Cardiac fibroblast (primary cell): ENCODE measurements at regions not wholly inside any gene's neighbourhood (a gene's known extent, or its start where the extent isn't known, plus 50 kb on each side); places are given as distances from the start of the nearest gene placed in this dataset.

Experiments
- DNase-seq, 2 donors: peaks; one replicate each; pipeline versions ENCODE4 v3.0.0 to v3.0.0-alpha.2; 2010; ENCODE audit warnings: low read depth in 2 of 2
- H3K4me3 ChIP-seq, 2 donors: replicated peaks in 1 of 2; 1 replicate in 1 of 2; 2 replicates in 1 of 2; pipeline ENCODE4 v1.5.1; 2011; ENCODE audit warnings: low read depth in 2 of 2, low read length in 2 of 2, mild to moderate bottlenecking in 2 of 2, moderate library complexity in 1 of 2
- CTCF ChIP-seq: IDR thresholded peaks from one replicate; pipeline ENCODE4 v1.5.1; 2011; ENCODE audit warnings: low read depth, mild to moderate bottlenecking, low read length, inconsistent platforms

DNA sequence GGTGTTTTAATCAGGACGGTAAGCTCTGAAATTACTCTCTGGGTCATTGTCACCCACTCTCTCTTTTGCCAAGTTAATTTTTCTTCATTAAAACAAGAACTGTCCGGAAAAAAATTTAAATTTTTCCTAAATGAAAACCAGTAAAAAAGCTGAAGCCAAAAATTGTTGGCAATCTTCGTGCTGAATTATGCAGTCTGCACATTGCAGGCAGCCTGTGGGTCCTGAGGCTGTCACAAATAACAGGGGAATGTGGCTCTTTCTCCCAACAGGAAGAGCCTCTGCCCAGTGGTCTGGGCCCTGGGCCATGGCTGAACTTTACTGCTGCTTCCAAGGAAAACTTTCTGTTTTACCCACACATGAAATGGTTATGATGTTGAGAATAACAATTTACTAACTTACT is 153.9 kb upstream of the SPAG17 start:
- DNase-seq, result peak in 1 of 2 donors; percentile 1
- TF ChIP-seq CTCF, result no peak
- H3K4me3 ChIP-seq, result no peak overlapping the region

DNA sequence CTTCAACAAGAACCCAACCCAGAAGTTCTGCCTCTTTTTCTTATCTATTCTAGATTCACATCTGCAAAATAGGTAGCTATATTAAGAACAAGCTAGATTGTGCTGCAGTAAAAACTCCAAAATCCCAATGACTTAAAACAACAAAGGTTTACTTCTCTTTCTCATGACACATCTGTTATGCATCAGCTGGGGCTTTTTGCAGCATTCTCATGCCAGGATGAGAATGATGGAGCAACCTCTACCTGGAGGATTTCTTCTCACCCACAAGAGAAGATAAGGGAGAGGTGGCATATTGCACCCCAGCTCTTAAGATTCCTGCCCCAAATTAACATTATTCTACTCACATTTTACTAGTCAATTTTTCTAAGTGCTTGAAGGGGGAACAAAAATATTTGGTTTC is 152.3 kb upstream of the SPAG17 start:
- DNase-seq, result no peak
- no peak for TF ChIP-seq CTCF
- H3K4me3 ChIP-seq, result no peak overlapping the region

DNA sequence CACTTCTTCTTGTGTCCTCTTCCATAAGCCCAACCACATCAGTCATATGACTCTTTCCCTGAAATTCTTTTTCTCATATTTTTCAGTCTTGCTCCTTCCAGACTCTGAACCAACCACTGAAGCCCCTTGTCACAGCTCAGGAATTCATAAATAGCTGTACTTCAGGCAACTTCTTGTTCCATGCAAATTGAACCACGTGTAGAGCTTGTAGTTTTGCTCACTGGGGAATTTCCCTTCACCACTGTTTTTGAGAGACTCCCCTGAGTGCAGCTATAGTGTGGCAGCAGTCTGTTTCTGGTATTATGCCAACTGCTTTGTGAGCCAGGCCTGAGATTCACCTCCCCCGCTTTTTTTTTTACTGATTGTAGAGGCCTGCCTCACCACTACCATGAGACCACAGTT is 150.3 kb upstream of the SPAG17 start:
- TF ChIP-seq CTCF, result no peak
- peak; percentile 17 to 74 for DNase-seq
- no peak overlapping the region for H3K4me3 ChIP-seq

DNA sequence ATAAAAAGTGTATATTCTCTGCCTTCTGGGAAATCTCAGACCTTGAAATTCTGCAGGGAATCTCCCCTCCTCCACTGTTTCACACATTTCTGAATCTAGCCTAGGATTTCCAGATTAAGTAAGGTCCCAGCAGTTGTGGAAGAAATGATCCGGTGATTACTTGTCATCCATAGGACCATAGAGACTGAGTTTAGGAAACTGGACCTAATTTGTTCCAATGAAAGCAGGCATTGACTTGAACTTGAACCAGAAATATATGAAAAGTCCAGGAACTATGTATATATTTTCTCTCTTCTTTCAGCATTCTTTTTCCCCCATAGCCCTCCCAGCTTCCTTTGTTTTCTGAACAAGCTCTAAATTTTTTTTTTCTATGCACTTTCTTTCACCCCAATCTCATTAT is 149.5 kb upstream of the SPAG17 start:
- H3K4me3 ChIP-seq, result no peak overlapping the region
- no peak for TF ChIP-seq CTCF
- no peak for DNase-seq

- H3K4me3 ChIP-seq, result no peak overlapping the region
- no peak for DNase-seq
- no peak for TF ChIP-seq CTCF
These were observed 148.7 kb upstream of the SPAG17 start for GRCh38 chr1:118333601-118334210.

- no peak for TF ChIP-seq CTCF
- DNase-seq, result no peak
- no peak overlapping the region for H3K4me3 ChIP-seq
These were observed 142.1 kb upstream of the SPAG17 start for GRCh38 chr1:118326960-118327629.
